DMS153 treated with DMSO at 0.1 percent for 48 hours (cell line): ENCODE measurements at regions not wholly inside any gene's neighbourhood (a gene's known extent, or its start where the extent isn't known, plus 50 kb on each side); places are given as distances from the start of the nearest gene placed in this dataset.

Source experiments
- DNase-seq: peaks from one replicate; lab custom pipeline; 2025; ENCODE audit not compliant: unreplicated experiment; lab: John Stamatoyannopoulos, UW

DNA sequence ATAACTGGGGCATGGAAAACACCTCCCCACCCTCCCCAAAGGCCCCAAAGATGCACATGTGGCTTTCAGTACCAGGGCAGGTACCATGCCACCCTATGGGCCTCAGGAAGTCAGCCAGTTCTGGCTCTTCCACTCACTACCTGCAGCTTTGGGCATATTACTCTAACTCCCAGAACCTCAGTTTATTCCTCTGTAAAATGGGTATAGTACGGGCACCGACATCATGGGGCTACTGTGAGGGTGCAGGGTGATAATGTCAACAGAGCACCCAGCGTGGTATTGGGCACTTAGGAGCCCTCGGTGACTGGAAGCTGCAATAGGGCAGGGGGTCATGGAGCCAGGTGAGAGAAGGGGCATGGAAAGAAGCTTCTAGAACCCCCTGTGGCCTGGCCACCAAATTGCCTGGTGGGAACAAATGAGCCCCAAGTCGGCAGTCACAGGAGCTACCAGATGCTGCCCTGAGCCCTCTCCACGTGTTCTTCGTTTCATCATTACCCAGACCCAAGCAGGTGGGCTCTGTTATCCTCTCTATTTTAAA, 512.1 kb downstream of the SHQ1 start:
- no peak for DNase-seq

DNA sequence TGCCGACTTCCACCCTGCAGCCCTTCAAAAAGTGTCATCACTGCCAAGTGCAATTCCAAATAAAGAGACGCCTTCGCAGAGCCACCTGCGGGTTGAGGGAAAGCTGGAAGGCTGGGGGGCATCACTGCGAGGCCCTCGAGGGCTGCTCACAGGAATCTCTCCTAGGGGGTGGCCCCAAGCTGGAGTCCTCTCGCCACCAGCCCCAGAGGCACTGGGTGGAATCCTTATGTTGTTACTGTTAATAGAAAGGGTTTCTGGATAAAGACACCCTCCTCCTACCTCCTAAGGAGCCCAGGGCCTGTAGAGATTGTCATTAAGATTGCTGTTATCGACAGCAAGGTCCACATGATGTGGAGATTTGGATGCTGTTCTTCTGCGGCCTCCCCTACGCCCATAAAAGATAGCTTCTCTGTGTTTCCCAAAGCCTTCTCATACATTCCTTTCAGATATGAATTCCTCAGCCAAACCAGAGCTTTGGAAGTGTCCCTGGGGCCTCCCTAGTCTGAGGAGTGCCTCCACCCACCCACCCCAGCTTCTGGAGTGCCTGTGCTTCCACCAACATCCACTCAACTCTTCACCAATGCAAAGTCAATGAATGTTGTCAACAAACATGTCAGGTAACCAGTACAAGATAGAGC, 512.7 kb downstream of the SHQ1 start:
- DNase-seq, result no peak

DNA sequence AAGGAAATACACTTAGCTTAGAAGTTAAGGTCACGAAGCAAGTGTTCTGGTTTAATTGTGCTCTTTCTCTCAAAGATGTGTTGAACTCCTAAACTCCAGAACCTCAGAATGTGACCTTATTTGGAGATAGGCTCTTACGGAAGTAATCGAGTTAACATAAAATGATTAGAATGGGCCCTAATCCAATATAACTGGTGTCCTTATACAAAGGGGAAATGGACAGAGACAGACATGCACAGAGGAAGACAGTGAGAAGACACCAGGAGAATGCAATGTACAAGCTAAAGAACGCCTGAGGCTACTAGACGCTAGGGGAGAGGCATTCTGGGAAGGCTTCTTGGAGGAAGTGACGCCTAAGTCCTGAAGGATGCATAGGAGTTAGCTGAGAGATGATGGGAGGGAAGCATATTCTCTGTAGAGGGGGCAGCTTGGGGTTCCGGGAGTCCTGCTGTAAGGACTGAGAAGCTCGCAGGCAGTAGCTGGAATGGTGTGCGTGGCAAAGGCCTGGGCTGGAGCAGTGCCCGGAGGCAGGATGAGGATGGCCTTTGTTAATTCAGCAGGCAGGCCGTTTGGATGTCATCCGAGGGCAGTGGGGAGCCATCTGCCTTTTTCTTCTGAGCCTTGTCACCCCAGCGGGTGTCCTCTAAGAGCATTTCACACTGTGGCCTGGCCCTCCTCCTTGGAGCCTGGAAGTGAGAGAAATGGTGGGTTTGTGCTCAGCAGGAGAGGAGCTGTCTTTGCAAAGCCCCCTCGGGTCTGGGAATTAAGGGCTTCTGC, 513.4 kb downstream of the SHQ1 start:
- no peak for DNase-seq

DNA sequence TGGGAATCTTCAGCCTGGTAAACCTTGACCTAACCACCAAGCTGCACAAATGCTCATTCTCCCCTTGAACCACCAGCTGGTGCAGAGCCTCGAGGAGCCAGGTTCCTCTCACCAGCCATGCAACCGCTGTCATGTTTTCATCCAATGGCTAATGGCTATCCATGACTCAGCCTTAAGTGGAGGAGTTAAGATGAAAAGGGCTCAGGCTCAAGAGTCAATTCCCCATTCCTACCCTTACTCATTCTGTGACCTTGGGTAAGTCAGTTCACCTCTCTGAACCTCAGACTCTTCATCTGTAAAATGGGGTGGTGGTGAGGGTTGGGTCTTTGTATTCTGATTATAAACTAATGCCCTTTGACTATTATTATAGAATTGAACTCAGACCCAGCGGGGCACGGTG, 515.6 kb downstream of the SHQ1 start:
- no peak for DNase-seq

DNA sequence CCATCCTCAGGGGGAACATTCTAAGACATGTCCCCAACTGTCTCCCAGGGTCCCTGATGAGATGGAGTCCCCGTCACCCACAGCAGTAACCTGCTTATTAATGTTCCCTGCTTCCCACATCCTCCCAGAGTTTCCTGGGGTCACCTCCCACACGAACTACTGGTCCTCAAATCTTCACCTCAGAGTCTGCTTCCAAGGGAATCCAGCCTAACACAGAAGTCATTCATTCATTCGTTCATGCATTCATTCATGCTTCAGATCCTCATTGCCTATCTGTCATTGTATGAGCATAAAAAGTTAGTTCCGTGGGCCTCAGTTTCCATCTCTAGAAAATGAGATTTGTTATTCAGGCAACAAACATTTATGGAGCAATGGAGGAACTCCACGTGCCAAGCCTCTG, 516.2 kb downstream of the SHQ1 start:
- DNase-seq, result no peak

DNA sequence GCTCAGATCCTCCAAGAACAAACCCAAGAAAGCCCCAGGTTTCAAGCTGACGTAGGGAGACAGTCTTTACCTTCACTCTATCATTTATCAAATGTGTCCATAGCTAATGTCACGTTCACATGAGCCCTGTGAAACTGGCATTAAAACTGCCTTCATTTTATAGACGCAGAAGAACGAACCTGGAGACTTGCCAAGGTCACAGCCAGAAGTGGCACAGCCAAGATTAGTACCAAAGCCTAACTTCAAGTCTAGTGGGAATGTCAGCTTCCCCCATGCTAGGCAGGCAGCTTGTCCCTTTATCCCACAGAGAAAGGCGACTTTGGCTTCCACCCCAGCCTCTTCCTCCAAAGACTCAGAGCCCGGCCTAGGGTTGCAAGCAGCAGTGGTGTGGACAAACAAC, 517.2 kb downstream of the SHQ1 start:
- no peak for DNase-seq

DNA sequence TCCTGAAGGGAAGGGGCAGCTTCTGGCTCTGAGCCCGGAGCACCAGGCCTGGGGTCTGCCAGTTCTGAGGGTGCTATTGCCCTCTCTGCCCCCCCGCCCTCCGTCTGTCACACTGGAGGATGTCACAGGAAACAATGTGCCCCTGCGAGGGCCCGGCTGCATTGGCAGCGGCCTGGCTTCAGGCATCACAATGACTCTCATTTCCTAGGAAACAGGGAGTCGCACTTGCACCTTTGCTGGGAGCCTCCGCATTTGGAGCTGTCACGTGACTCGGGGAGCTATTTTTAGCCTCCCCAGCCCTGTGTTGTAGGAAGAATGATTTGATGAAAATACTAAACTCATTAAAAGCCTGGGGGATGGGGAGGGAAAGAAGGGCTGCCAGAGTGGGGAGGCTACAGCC, 518.9 kb downstream of the SHQ1 start:
- peak; percentile 32 for DNase-seq

DNA sequence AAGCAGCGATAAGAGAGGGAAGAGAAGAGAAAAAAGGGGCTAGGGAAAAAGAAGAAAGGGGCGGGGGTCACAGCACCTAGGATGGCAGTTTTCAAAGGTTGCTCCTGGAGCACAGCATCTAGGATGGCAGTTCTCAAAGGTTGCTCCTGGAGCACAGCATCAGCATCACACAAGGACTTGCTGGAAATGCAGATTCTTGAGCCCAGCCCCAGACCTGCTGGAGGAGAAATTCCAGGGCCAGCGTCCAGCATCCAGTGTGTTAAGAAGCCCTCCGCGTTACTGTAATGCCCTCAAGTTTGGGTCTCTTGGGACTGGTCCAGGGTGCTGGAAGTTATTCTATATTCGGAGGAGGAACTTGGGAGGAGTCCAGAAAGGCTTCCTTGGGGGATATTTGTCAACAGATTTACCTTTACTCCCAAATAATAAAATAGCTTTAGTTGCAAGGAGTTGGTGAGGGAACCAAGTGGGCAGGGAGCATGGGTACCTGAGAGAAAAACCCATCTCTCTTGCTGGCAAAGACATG, 519.4 kb downstream of the SHQ1 start:
- no peak for DNase-seq

DNA sequence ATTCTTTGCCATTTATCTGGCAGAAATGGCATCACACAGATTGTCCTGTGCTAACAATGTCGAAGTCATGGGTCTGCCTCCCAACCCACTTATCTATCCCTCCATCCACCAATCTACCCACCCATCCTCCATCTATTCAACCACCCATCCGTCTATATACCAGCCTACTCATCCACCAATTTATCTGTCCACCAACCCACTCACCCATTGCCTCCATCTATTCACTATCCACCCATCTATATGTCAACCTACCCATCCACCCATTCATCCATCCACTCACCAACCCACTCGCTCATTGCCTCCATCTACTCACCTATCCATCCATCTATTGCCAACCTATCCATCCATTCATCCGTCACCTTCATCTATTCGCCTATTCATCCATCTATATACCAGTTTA, 521.2 kb downstream of the SHQ1 start:
- no peak for DNase-seq

DNA sequence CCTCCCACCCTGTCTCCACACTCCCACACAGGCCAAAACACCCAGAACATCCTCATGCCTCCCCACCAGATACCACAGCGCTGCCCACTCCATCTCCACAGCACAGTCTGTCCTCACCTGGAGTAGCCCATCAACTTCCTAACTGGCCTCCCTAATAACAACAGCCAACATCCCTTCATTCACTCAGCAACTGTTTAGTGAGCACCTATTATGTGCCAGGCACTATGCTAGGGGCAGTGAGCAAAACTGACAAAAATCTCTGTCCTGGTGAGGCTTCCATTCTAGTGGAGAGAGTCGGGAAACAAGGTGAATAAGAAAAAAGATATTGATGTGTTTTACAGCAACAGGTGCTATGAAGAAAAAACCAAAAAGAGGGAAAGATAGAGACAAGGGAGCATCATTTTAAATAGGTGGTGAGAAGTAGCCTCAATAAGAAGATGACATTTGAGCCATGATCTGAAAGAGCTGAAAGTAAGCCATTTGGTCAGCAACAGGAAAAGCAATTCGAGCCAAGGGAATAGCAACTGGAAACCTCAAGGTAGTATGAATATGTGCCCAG, 523.9 kb downstream of the SHQ1 start:
- no peak for DNase-seq

DNA sequence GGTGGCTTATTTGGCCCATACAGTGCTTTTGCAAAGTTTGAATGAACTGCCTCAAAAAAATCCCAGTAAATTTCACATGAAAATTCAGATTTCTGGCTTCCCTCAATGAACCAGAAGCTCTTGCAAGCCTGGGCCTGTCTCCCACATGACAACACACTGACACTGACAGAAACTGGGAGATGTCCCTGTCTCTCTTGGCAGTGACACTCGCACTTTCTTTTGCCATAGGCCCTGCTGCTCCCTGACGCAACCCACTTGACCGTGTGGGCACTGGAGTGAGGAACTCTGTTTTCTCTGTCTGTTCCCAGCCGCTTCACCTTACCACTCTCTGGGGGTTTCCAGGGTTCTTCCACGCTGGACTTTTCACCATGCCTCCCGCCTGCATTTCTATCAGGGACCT, 524.5 kb downstream of the SHQ1 start:
- DNase-seq, result no peak

DNA sequence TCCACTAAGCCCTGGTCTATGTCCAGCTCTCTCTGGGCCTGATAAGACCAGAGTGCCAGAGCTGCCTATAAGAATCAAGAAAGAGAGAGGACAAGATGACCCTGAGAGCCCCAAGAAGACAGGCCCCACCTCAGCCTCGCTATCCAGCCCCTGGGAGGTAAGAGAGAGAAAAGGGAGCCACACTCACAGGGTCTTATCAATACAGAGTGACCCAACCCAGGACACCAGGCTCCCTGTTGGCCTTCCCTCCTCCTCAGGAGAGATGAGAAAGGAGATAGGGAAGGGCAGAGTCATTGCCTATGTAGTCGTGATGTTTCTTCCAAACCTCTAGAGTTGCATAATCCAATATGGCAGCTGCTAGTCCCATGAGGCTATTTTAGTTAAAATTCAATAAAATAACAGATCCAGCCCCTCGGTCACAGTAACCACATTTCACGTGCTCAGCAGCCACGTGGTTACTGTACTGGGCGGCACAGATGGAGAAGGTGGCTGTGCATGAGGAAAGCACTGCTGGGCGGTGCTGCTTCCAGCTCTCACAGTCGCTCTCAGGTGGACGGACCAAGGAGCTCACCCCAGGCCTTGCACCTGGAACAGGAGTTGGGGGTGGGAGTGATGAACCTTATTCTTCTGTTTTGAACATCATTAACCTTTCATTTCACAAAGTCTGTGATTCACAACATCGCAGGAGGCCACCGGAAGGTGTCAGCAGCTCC, 525.8 kb downstream of the SHQ1 start:
- DNase-seq, result no peak

DNA sequence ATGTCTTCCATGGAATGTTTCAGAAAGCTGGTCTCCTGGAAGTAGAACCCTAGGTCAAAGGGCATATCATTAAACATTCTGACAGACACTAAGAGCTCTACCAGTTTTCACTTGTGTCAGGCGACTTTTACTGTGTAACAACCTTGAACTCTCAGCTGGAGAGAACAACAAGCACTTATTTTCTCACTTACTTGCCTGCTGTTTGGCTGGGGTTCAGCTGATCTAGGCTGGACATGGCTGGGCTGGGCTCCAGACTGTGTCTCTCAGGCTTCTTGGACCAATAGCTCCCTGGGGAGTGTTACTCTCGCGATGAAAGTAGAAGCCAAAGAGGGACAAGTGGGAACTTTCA, 527.3 kb downstream of the SHQ1 start:
- no peak for DNase-seq

DNA sequence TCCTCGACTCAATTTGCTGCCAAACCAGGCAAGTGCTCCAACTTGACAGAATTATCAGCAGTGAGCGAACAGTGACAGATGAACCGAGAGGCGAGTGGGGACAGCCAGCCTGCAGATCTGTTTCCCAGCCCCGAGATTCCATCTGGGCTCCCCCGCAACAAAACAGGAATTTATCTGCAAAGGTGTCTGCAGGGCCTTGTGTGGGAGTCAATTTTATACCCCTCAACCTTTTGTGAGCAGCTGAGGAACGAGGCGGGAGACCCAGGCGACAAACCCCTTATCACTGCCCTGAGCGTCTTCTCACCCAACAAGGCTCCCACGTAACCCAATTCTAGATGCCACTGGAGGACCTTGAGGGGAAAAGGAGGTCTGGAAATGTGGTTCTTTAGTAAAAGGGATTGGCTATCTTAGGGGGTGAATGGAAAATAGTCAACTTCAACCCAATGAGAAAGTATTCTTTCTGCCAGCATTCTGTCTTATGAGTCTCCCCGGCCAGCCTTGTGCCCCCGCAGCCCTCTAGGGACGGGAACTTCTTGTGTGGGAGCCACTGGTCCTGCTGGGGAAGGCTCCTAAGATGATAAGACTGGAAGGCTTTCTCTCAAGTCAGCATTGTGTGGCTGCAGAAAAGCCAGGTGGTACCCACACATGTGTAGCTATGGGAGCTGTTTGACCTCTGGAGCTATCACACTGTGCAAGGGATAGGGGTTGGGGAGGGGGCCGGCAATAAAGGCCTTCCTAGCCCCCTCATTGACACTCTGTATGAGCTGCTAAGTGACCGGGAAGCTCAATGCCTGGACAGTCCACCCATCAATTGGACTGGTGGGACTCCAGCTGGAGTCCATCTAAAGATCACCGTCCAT, 527.9 kb downstream of the SHQ1 start:
- no peak for DNase-seq

DNA sequence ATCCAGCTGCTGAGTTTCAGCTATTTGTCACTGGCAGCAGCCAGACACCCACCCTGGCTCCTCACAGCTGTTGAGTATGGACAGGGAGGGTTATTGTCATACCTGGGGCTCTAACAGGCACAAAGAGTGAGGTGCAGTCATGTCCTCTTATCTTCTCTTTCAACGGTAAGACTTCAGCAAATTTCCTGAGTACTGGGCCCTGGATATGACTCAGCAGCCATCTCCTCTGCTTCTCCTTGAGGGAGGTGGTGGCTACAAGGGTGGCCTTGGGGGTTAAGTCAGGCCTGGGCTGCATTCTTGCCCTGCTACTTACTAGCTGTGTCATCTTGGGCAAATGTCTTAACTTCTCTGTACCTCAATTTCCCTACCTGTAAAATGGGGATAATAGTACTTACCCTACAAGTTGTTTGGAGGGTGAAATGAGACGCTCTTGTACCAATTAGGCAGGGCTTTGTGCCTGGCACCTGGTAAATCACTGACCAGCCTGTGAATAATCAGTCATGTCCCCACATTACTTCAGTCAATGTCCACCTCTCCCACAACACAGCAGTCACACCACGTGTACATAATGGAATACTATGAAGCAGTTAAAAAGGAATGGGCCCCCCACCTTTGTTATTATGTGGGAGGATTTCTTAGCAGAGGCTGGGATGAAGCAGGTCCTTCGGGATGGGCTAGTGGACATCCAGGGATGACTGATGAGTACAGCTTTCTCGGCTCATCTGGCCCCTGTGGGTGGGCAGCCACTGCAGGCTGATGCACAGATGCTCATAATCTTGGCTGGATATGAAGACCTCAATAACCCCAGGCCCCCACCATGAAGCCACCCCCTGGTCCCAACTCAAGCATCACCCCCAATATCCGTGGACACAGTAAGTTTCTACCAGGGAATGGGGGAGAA, 528.8 kb downstream of the SHQ1 start:
- no peak for DNase-seq

DNA sequence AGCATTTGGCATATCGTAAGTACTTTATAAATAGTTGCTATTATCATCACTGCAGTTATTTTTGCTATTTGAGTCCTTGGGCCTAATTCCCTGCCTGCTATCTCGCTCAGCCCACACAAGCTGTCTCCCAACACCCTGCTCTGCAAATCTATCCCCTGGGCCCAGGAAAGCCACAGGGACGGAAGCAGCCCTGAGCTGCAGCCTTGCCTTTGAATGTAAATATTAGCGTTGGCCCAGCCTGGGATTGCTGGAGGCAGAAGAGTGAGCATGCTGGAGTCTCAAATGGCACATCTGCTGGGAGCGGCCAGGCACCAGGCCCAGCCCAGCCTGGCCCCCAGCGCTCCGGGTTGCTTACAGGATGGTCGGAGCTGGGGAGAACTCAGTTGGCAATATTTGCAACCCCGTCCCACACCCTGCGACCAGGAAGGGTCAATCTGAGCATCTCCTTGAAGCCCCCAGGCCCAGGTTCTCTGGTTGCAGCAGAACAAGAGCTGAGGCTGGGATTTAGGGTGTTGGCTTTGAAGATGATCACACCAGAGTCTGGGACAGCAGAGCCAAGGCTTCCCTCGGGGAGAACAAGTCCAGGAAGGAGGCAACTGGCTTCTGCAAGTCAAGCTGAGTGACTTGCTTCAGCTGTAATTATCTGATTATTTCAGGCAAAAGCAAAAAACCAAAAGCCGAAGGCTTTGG, 529.6 kb downstream of the SHQ1 start:
- DNase-seq, result no peak

DNA sequence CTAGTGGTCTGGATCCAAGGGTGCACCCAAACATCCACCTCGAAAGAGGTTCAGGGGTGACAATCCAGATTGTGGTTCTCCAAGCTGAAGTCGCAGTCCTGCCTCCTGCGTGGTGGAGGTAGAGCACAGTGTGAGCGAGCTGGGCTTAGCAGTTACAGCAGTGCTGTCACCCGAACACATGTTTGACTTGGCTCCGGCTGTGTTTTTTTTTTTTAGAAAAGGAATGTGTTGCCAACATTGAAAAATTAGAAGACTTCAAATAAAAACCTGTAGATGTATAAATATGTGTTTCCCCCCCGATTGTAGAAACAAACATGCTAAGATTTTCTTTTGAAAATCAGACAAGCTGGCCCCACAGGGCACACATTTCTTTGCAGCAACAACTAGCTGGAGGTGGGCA, 530.8 kb downstream of the SHQ1 start:
- no peak for DNase-seq

DNA sequence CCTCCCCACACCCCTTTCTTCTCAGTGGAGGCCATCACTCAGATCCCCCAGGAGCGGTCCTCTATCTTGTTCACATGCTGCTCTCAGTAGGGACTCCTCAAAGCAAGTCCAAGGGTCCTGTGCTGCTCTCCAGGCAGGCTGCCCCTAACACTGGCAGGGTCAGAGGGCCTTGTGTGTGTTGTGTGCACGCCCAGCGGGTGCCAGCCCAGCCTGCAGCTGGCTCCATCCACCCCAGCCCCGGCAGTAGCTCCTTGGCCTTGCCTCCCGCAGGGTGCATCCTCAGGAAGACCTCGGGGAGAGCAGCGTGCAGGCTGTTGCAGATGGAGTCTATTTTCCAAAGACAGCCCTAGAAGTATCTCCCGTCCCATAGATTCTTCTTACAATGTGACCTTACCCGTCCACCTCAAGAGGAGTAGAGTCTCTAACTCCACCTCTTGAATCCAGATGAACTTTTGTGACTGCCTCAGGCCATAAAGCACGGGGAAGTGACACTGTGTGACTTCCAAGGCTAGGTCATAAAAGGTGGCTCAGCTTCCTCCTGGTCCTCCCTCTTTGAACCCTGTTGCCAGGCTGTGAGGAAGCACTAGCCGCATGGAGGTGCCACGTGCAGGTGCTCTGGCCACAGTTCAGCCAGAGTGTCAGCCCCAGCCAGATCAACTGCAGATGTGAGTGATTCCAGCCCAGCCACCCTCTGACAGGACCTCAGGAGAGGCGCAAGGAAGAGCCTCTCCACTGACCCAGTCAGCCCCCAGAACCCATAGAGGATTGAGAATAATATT, 531.6 kb downstream of the SHQ1 start:
- no peak for DNase-seq
